Liver (tissue), 8 donors: ENCODE measurements at regions not wholly inside any gene's neighbourhood (a gene's known extent, or its start where the extent isn't known, plus 50 kb on each side); places are given as distances from the start of the nearest gene placed in this dataset.

Source experiments
- DNase-seq: peaks from one replicate; pipeline ENCODE4 v3.0.0-alpha.2; 2017; ENCODE audit warnings: low spot score
- H3K27ac ChIP-seq, 2 donors: one replicate each; pipeline ENCODE4 v1.7.0; 2013; ENCODE audit warnings: inconsistent platforms in 2 of 2, low read length in 2 of 2, control low read depth in 1 of 2, low read depth in 1 of 2, mild to moderate bottlenecking in 1 of 2
- H3K27me3 ChIP-seq, 4 donors: one replicate each; pipeline versions ENCODE4 v1.6.1 to v1.7.0; 2013; ENCODE audit warnings: low read length in 3 of 4, inconsistent platforms in 1 of 4, mild to moderate bottlenecking in 1 of 4, moderate library complexity in 1 of 4; ENCODE audit not compliant: control insufficient read depth in 4 of 4, insufficient read depth in 4 of 4
- H3K36me3 ChIP-seq, 4 donors: one replicate each; pipeline versions ENCODE4 v1.6.1 to v1.7.0; 2013; ENCODE audit warnings: low read length in 3 of 4, mild to moderate bottlenecking in 3 of 4, low read depth in 1 of 4, moderate library complexity in 1 of 4; ENCODE audit not compliant: control insufficient read depth in 4 of 4, insufficient read depth in 3 of 4
- H3K4me1 ChIP-seq, 4 donors: one replicate each; pipeline versions ENCODE4 v1.6.1 to v1.7.0; 2013; ENCODE audit warnings: low read length in 3 of 4, mild to moderate bottlenecking in 3 of 4, moderate library complexity in 1 of 4; ENCODE audit not compliant: control insufficient read depth in 4 of 4, insufficient read depth in 4 of 4
- H3K4me3 ChIP-seq, 3 donors: one replicate each; pipeline versions ENCODE4 v1.6.1 to v1.7.0; 2013; ENCODE audit warnings: low read length in 3 of 3, control low read depth in 1 of 3, low read depth in 1 of 3, mild to moderate bottlenecking in 1 of 3
- H3K9ac ChIP-seq, 2 donors: one replicate each; pipeline ENCODE4 v1.7.0; 2013; ENCODE audit warnings: low read length in 2 of 2, mild to moderate bottlenecking in 2 of 2, moderate library complexity in 2 of 2, control low read depth in 1 of 2, low read depth in 1 of 2
- H3K9me3 ChIP-seq, 4 donors: one replicate each; pipeline versions ENCODE4 v1.6.1 to v1.7.0; 2013; ENCODE audit warnings: low read length in 3 of 4; ENCODE audit not compliant: control insufficient read depth in 4 of 4
- ATF3 ChIP-seq: IDR thresholded peaks from 2 replicates; pipeline ENCODE4 v1.6.1; 2016; ENCODE audit warnings: antibody characterized with exemption
- CTCF ChIP-seq: fragments of 150-350 bp; IDR thresholded peaks from 2 replicates; pipeline ENCODE4 v1.5.1; 2017; ENCODE audit warnings: improper control_type of control experiment, low read depth, low read length; ENCODE audit not compliant: missing input control
- EGR1 ChIP-seq, 2 donors: IDR thresholded peaks; 2 replicates each; pipeline ENCODE4 v1.6.1; 2016 to 2018; ENCODE audit warnings: antibody characterized with exemption in 2 of 2, low read depth in 2 of 2
- FOXA1 ChIP-seq: IDR thresholded peaks from 2 replicates; pipeline ENCODE4 v1.6.1; 2016; ENCODE audit warnings: antibody characterized with exemption
- FOXA2 ChIP-seq: IDR thresholded peaks from 2 replicates; pipeline ENCODE4 v1.6.1; 2016; ENCODE audit warnings: antibody characterized with exemption
- GABPA ChIP-seq, 2 donors: IDR thresholded peaks in 1 of 2; conservative IDR thresholded peaks in 1 of 2; 2 replicates each; pipeline ENCODE4 v1.6.1; 2016; ENCODE audit warnings: antibody characterized with exemption in 2 of 2, mild to moderate bottlenecking in 1 of 2, moderate library complexity in 1 of 2
- HNF4A ChIP-seq, 2 donors: conservative IDR thresholded peaks; 2 replicates each; pipeline ENCODE4 v1.6.1; 2016; ENCODE audit warnings: antibody characterized with exemption in 2 of 2, mild to moderate bottlenecking in 2 of 2
- HNF4G ChIP-seq: IDR thresholded peaks from 2 replicates; pipeline ENCODE4 v1.6.1; 2016; ENCODE audit warnings: antibody characterized with exemption
- JUND ChIP-seq, 2 donors: IDR thresholded peaks; 2 replicates each; pipeline ENCODE4 v1.6.1; 2016; ENCODE audit warnings: antibody characterized with exemption in 2 of 2
- MAX ChIP-seq: IDR thresholded peaks from 2 replicates; pipeline ENCODE4 v1.6.1; 2016; ENCODE audit warnings: antibody characterized with exemption
- NR2F2 ChIP-seq: IDR thresholded peaks from 2 replicates; pipeline ENCODE4 v1.6.1; 2016; ENCODE audit warnings: antibody characterized with exemption
- RAD21 ChIP-seq, 2 donors: IDR thresholded peaks; 2 replicates each; pipeline ENCODE4 v1.6.1; 2016; ENCODE audit warnings: antibody characterized with exemption in 2 of 2, mild to moderate bottlenecking in 2 of 2
- REST ChIP-seq: IDR thresholded peaks from 2 replicates; pipeline ENCODE4 v1.6.1; 2016; ENCODE audit warnings: antibody characterized with exemption, mild to moderate bottlenecking
- RXRA ChIP-seq, 2 donors: IDR thresholded peaks; 2 replicates each; pipeline ENCODE4 v1.6.1; 2017 to 2018; ENCODE audit warnings: antibody characterized with exemption in 2 of 2, mild to moderate bottlenecking in 1 of 2
- SP1 ChIP-seq: IDR thresholded peaks from 2 replicates; pipeline ENCODE4 v1.6.1; 2018; ENCODE audit warnings: antibody characterized with exemption, mild to moderate bottlenecking
- TAF1 ChIP-seq: conservative IDR thresholded peaks from 2 replicates; pipeline ENCODE4 v1.6.1; 2016; ENCODE audit warnings: antibody characterized with exemption, mild to moderate bottlenecking
- YY1 ChIP-seq: IDR thresholded peaks from 2 replicates; pipeline ENCODE4 v1.6.1; 2016; ENCODE audit warnings: antibody characterized with exemption, mild to moderate bottlenecking
- ZBTB33 ChIP-seq: IDR thresholded peaks from 2 replicates; pipeline ENCODE4 v1.6.1; 2016; ENCODE audit warnings: antibody characterized with exemption
- WGBS: extraction: QIAGEN DNeasy Blood & Tissue Kit; methylation state at CpG from one replicate; pipeline ENCODE4 v1.1.7; 2013; 5-methylcytosine and 5-hydroxymethylcytosine counted together
- donor health status: healthy.
- donor health status: healthy.
- donor health status: healthy.
- donor health status: healthy.
- donor health status: healthy.

- WGBS, result 76% methylated on average over 9 of the region's 9 CpGs
- DNase-seq, result no peak
- H3K9ac ChIP-seq, result no peak overlapping the region
Observed at GRCh38 chr7:55275291-55276200, 89.6 kb upstream of the LANCL2 start.

More at GRCh38 chr7:55275291-55276200, 89.6 kb upstream of the LANCL2 start:
- no peaks in the 10 kb centered on the region for H3K4me1 ChIP-seq
- H3K36me3 ChIP-seq, result no peaks in the 10 kb centered on the region
- H3K27me3 ChIP-seq, result peaks cover 0 to 4% (median 0%) of the 10 kb centered on the region in 4 donors
- TF ChIP-seq FOXA1 (no peak), JUND (IDR thresholded peaks at IDR 0.05) (no peak), NR2F2 (no peak), ATF3 (no peak), SP1 (no peak), FOXA2 (no peak), CTCF (no peak), REST (no peak), GABPA (IDR thresholded peaks at IDR 0.05 in 1 of 2, conservative IDR thresholded peaks at IDR 0.05 in 1 of 2) (no peak), MAX (no peak), YY1 (no peak), RAD21 (IDR thresholded peaks at IDR 0.05) (no peak), ZBTB33 (no peak), EGR1 (IDR thresholded peaks at IDR 0.05; ENCODE audit: low read depth in 2 of 2) (no peak), TAF1 (no peak), HNF4A (conservative IDR thresholded peaks at IDR 0.05) (no peak), HNF4G (no peak), RXRA (IDR thresholded peaks at IDR 0.05) (no peak)
- no peaks in the 10 kb centered on the region for H3K9me3 ChIP-seq
- H3K4me3 ChIP-seq, result no peak overlapping the region
- H3K27ac ChIP-seq, result no peak overlapping the region
